Fibroblast of lung (primary cell): ENCODE measurements at regions not wholly inside any gene's neighbourhood (a gene's known extent, or its start where the extent isn't known, plus 50 kb on each side); places are given as distances from the start of the nearest gene placed in this dataset.

Source experiments
- DNase-seq, 2 donors: peaks; one replicate each; pipeline versions ENCODE4 v3.0.0 to v3.0.0-alpha.2; 2010; ENCODE audit warnings: low read depth in 2 of 2
- H2AFZ ChIP-seq: 2 replicates; pipeline ENCODE4 v1.5.1; 2012; ENCODE audit warnings: low read length, control low read depth, inconsistent platforms
- H3K27ac ChIP-seq: 2 replicates; pipeline ENCODE4 v1.5.1; 2011; ENCODE audit warnings: low read length, control low read depth; ENCODE audit not compliant: insufficient read depth
- H3K27me3 ChIP-seq: 2 replicates; pipeline ENCODE4 v1.5.1; 2011; ENCODE audit warnings: mild to moderate bottlenecking, low read length; ENCODE audit not compliant: control insufficient read depth, insufficient read depth
- H3K36me3 ChIP-seq: 2 replicates; pipeline ENCODE4 v1.5.1; 2011; ENCODE audit warnings: low read length; ENCODE audit not compliant: control insufficient read depth, insufficient read depth
- H3K4me1 ChIP-seq: 2 replicates; pipeline ENCODE4 v1.5.1; 2011; ENCODE audit warnings: low read length; ENCODE audit not compliant: control insufficient read depth, insufficient read depth; ENCODE audit errors: extremely low read depth
- H3K4me2 ChIP-seq: 2 replicates; pipeline ENCODE4 v1.5.1; 2011; ENCODE audit warnings: low read length, control low read depth; ENCODE audit not compliant: insufficient read depth; ENCODE audit errors: extremely low read depth
- H3K4me3 ChIP-seq, 4 experiments: fragments of 200-600 bp in 1 of 4; sonication (generic) in 1 of 4; replicated peaks in 1 of 4; 2 replicates each; pipeline ENCODE4 v1.5.1; 2011 to 2016; ENCODE audit warnings: low read length in 4 of 4, low read depth in 3 of 4, mild to moderate bottlenecking in 3 of 4, control low read depth in 2 of 4, inconsistent platforms in 1 of 4, mixed read lengths in 1 of 4; ENCODE audit not compliant: insufficient read depth in 1 of 4; ENCODE audit errors: control extremely low read depth in 1 of 4
- H3K79me2 ChIP-seq: 2 replicates; pipeline ENCODE4 v1.5.1; 2012; ENCODE audit warnings: mild to moderate bottlenecking, low read length, inconsistent platforms; ENCODE audit not compliant: control insufficient read depth, insufficient read depth
- H3K9ac ChIP-seq: 2 replicates; pipeline ENCODE4 v1.5.1; 2011; ENCODE audit warnings: mild to moderate bottlenecking, low read length, control low read depth; ENCODE audit not compliant: insufficient read depth
- H3K9me3 ChIP-seq: 2 replicates; pipeline ENCODE4 v1.5.1; 2012; ENCODE audit warnings: low read depth, low read length; ENCODE audit not compliant: control insufficient read depth, insufficient read depth
- H4K20me1 ChIP-seq: 2 replicates; pipeline ENCODE4 v1.5.1; 2011; ENCODE audit warnings: low read length; ENCODE audit not compliant: control insufficient read depth, insufficient read depth; ENCODE audit errors: extremely low read depth
- EZH2 ChIP-seq: IDR thresholded peaks from 2 replicates; pipeline ENCODE4 v1.5.1; 2012; ENCODE audit warnings: low read length, control low read depth, mild to moderate bottlenecking; ENCODE audit errors: missing control alignments
- TF ChIP-seq, protein P1 (sequence below), 2 donors: IDR thresholded peaks in 1 of 2; conservative IDR thresholded peaks in 1 of 2; 1 replicate in 1 of 2; 2 replicates in 1 of 2; pipeline ENCODE4 v1.5.1; 2011 to 2012; ENCODE audit warnings: low read length in 2 of 2, control low read depth in 1 of 2, inconsistent platforms in 1 of 2, low read depth in 1 of 2, mild to moderate bottlenecking in 1 of 2

DNA sequence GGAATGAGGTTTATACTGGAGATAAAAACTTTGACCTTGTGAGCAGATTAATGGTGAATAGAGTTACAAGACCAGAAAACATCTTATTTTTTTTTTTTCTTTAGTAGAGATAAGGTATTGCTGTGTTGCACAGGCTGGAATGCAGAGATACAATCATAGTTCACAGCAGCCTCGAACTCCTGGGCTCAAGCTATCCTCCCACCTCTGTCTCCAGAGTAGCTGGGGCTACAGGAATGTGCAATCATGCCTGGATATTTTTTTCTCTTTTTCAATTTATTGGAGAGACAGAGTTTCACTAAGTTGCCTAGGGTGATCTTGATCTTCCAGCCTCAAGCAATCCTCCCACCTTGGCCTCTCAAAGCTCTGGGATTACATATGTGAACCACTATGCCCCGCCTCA is 2139.1 kb downstream of the PCDH9 start:
- DNase-seq, result no peak
- Histone ChIP-seq H3K9ac (no peak overlapping the region), H2AFZ (no peak overlapping the region), H3K4me3 (no peak overlapping the region), H3K79me2 (no peaks in the 10 kb centered on the region), H3K27me3 (no peaks in the 10 kb centered on the region), H3K9me3 (no peaks in the 10 kb centered on the region), H3K27ac (no peak overlapping the region), H3K4me1 (no peaks in the 10 kb centered on the region), H3K4me2 (no peak overlapping the region), H3K36me3 (no peaks in the 10 kb centered on the region), H4K20me1 (no peaks in the 10 kb centered on the region)
- TF ChIP-seq, protein P1, sequence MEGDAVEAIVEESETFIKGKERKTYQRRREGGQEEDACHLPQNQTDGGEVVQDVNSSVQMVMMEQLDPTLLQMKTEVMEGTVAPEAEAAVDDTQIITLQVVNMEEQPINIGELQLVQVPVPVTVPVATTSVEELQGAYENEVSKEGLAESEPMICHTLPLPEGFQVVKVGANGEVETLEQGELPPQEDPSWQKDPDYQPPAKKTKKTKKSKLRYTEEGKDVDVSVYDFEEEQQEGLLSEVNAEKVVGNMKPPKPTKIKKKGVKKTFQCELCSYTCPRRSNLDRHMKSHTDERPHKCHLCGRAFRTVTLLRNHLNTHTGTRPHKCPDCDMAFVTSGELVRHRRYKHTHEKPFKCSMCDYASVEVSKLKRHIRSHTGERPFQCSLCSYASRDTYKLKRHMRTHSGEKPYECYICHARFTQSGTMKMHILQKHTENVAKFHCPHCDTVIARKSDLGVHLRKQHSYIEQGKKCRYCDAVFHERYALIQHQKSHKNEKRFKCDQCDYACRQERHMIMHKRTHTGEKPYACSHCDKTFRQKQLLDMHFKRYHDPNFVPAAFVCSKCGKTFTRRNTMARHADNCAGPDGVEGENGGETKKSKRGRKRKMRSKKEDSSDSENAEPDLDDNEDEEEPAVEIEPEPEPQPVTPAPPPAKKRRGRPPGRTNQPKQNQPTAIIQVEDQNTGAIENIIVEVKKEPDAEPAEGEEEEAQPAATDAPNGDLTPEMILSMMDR (conservative IDR thresholded peaks at IDR 0.05 in 1 of 2, IDR thresholded peaks at IDR 0.05 in 1 of 2; ENCODE audit: low read depth in 1 of 2, low read length in 2 of 2), result no peak
- TF ChIP-seq EZH2, result no peak

DNA sequence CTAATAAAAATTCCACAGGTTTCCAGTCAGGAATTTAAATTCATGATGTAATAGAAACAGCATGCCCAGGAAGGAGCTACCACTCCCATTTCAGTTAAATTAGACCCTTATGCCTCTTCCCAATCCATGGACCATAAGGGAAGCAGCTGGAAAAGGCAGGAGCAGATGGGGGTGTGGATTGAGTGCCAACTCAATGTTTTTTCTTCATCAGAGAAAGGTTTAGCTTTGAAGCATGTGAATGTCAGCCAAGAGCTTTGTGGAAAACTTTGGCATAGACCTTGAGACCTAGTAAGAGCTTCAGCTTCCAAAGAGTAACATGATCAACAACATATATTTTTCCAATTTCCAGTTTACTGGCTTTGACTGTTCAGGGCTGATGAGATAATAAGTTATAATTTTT is 2139.9 kb downstream of the PCDH9 start:
- peak in 1 of 2 donors; percentile 28 for DNase-seq
- H3K9ac ChIP-seq, result no peak overlapping the region
- H3K27me3 ChIP-seq, result no peaks in the 10 kb centered on the region
- H3K36me3 ChIP-seq, result no peaks in the 10 kb centered on the region
- no peak overlapping the region for H3K4me2 ChIP-seq
- no peaks in the 10 kb centered on the region for H3K9me3 ChIP-seq
- H2AFZ ChIP-seq, result no peak overlapping the region
- no peaks in the 10 kb centered on the region for H3K4me1 ChIP-seq
- H3K4me3 ChIP-seq, result no peak overlapping the region
- H3K79me2 ChIP-seq, result no peaks in the 10 kb centered on the region
- TF ChIP-seq, protein P1 (conservative IDR thresholded peaks at IDR 0.05 in 1 of 2, IDR thresholded peaks at IDR 0.05 in 1 of 2; ENCODE audit: low read depth in 1 of 2, low read length in 2 of 2), result no peak
- no peak for TF ChIP-seq EZH2
- H4K20me1 ChIP-seq, result no peaks in the 10 kb centered on the region
- H3K27ac ChIP-seq, result no peak overlapping the region

DNA sequence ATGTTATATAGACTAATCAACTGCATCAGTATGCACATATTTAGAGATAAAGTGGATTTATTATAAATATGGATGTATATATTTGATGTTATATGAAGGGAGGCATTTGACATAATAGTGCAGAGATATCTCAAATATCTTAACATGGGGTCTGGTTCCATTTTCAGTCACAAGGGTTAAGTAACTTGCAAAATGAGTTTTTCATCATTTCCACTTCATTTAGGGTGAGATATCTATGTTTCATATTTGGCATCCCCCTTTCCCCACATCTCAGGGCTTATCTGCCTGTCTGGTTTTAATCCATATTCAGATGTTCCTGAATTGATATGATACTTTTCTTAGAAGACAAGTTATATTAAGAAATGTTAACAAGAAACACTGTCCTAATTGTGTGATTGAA is 2141.2 kb downstream of the PCDH9 start:
- H3K4me1 ChIP-seq, result no peaks in the 10 kb centered on the region
- no peaks in the 10 kb centered on the region for H3K36me3 ChIP-seq
- H2AFZ ChIP-seq, result no peak overlapping the region
- H3K27ac ChIP-seq, result no peak overlapping the region
- TF ChIP-seq, protein P1 (conservative IDR thresholded peaks at IDR 0.05 in 1 of 2, IDR thresholded peaks at IDR 0.05 in 1 of 2; ENCODE audit: low read depth in 1 of 2, low read length in 2 of 2), result no peak
- no peak for TF ChIP-seq EZH2
- no peak overlapping the region for H3K4me3 ChIP-seq
- H3K9ac ChIP-seq, result no peak overlapping the region
- H3K4me2 ChIP-seq, result no peak overlapping the region
- no peaks in the 10 kb centered on the region for H3K79me2 ChIP-seq
- H3K27me3 ChIP-seq, result no peaks in the 10 kb centered on the region
- no peak for DNase-seq
- H4K20me1 ChIP-seq, result no peaks in the 10 kb centered on the region
- no peaks in the 10 kb centered on the region for H3K9me3 ChIP-seq
